Activated CD8-positive, alpha-beta T cell treated with anti-CD3 and anti-CD28 coated beads for 36 hours (primary cell): ENCODE measurements at regions not wholly inside any gene's neighbourhood (a gene's known extent, or its start where the extent isn't known, plus 50 kb on each side); places are given as distances from the start of the nearest gene placed in this dataset.

ENCODE experiments used
- ATAC-seq: fragments of 200-7000 bp; cut with Tn5 transposase; one replicate; pipeline ENCODE4 v1.10.0; 2021; ENCODE audit warnings: mild to moderate bottlenecking, moderate library complexity
- CTCF ChIA-PET: fragments of 350-600 bp; sonication (Branson Sonifier 250); formaldehyde crosslinking; loops from one replicate; lab custom pipeline; 2021; ENCODE audit warnings: antibody characterized with exemption; lab: Charles Lee
- POLR2A ChIA-PET: fragments of 350-600 bp; sonication (Branson Sonifier 250); formaldehyde crosslinking; loops from one replicate; lab custom pipeline; 2021; ENCODE audit warnings: antibody characterized with exemption; lab: Charles Lee
- DNase-seq: peaks from one replicate; pipeline ENCODE4 v3.0.0-alpha.2; 2020
- H3K27ac Mint-ChIP-seq: one replicate; pipeline ENCODE4 v1.8.0; 2021; ENCODE audit warnings: mild to moderate bottlenecking, mixed read lengths
- H3K27me3 Mint-ChIP-seq: one replicate; pipeline ENCODE4 v1.8.0; 2021; ENCODE audit warnings: mixed read lengths
- H3K36me3 Mint-ChIP-seq: one replicate; pipeline ENCODE4 v1.8.0; 2021; ENCODE audit warnings: low read depth, mixed read lengths
- H3K4me1 Mint-ChIP-seq: one replicate; pipeline ENCODE4 v1.8.0; 2021; ENCODE audit warnings: low read depth, mixed read lengths
- H3K4me3 Mint-ChIP-seq: one replicate; pipeline ENCODE4 v1.8.0; 2021; ENCODE audit warnings: mild to moderate bottlenecking, moderate library complexity, mixed read lengths
- H3K9me3 Mint-ChIP-seq: one replicate; pipeline ENCODE4 v1.8.0; 2021; ENCODE audit warnings: mixed read lengths
- intact Hi-C: fragments of 100-400 bp; cut with micrococcal nuclease; formaldehyde crosslinking; loops from one replicate; pipeline ENCODE4 v1.10.0; 2022
- TF ChIP-seq, protein P1 (sequence below): fragments of 200-600 bp; IDR thresholded peaks from one replicate; pipeline ENCODE4 v1.8.0; 2022; ENCODE audit warnings: antibody characterized with exemption, mild to moderate bottlenecking

DNA sequence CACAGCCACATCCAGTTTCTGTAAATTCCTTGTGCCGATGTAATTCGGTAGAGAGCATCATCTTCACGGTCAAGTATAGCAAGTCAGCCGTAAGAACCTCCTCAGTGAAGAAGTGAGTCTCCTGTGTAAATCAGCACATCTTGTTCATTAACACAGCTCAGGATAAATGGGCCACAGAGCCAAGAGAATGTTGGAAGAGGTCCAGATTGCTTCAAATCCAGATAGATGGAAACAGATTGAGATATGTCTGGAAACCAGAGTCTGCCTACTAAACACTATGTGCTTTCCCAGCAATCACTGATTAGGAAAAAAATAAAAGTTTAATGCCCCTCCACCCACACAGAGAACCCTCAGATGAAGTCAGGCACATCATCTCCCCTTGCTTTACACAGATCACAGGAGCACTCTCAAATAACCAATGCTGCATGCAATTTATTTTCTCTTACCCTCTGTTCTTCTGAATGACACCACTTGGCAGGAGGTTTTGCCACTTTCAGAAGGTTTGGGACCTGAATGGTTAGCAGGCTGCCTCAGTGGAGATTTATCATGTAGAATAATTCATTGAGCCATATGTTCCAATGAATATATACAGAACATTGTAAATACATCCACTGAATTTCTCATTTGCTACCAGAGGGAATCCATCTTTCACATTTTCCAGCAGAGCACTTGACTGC is 357.7 kb downstream of the C4orf33 start:
- no peaks in the 10 kb centered on the region for H3K9me3 Mint-ChIP-seq
- H3K4me3 Mint-ChIP-seq, result no peak overlapping the region
- no peaks in the 10 kb centered on the region for H3K36me3 Mint-ChIP-seq
- ChIA-PET CTCF (no interaction called here), POLR2A (interaction anchor here (0.6 kb wide), 1 partner anchor 1182 kb away, joined by 4 read pairs; no protein-coding TSS in a partner anchor)
- TF ChIP-seq, protein P1, sequence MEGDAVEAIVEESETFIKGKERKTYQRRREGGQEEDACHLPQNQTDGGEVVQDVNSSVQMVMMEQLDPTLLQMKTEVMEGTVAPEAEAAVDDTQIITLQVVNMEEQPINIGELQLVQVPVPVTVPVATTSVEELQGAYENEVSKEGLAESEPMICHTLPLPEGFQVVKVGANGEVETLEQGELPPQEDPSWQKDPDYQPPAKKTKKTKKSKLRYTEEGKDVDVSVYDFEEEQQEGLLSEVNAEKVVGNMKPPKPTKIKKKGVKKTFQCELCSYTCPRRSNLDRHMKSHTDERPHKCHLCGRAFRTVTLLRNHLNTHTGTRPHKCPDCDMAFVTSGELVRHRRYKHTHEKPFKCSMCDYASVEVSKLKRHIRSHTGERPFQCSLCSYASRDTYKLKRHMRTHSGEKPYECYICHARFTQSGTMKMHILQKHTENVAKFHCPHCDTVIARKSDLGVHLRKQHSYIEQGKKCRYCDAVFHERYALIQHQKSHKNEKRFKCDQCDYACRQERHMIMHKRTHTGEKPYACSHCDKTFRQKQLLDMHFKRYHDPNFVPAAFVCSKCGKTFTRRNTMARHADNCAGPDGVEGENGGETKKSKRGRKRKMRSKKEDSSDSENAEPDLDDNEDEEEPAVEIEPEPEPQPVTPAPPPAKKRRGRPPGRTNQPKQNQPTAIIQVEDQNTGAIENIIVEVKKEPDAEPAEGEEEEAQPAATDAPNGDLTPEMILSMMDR, result no peak
- no peak for DNase-seq
- ATAC-seq, result no peak
- H3K27ac Mint-ChIP-seq, result no peak overlapping the region
- intact Hi-C loops, result no loop called here
- no peaks in the 10 kb centered on the region for H3K4me1 Mint-ChIP-seq
- H3K27me3 Mint-ChIP-seq, result no peaks in the 10 kb centered on the region

DNA sequence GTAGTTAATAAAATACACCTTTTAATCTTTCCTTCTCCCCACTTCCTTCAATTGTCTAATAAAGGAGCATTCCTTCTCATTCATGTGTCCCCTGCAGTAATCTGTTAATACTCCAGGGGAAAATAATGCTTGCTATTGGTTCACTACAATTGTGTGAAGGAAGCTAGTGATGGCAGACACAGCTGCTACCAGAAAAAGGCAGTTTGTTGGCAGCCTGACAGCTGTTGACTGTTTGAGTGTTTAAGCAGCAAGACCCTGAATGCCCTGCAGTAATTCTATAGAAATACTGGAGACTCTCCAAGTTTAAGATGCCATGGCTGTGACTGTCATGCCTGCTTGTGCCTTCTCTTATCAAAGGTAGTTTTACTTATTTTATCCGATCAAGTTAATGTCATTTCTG is 359.5 kb downstream of the C4orf33 start:
- ATAC-seq (no peak), DNase-seq (no peak)
- H3K4me1 Mint-ChIP-seq, result no peaks in the 10 kb centered on the region
- no peak overlapping the region for H3K4me3 Mint-ChIP-seq
- H3K27ac Mint-ChIP-seq, result no peak overlapping the region
- H3K27me3 Mint-ChIP-seq, result no peaks in the 10 kb centered on the region
- TF ChIP-seq, protein P1, result no peak
- no peaks in the 10 kb centered on the region for H3K9me3 Mint-ChIP-seq
- no peaks in the 10 kb centered on the region for H3K36me3 Mint-ChIP-seq
- intact Hi-C loops, result no loop called here
- POLR2A ChIA-PET, result no interaction called here
- CTCF ChIA-PET, result no interaction called here

DNA sequence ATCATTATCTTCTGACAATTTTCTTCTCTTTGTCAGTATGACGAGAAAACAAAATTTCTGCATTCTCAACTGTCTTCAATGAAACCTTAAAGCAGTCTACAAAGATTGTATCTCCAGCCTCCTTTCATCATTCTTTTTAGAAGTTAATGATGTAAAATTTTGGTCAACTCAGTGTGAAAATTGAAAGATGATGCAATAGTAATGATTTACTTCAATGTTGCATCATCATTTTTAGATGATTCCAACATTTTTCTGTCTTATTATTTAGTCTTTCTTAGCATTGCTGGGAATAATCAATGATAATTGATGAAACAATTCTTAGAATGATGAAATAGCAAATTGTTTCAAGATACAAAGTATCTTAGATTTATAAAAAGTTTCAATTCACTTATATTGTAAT is 372.7 kb downstream of the C4orf33 start:
- CTCF ChIA-PET, result no interaction called here
- DNase-seq (no peak), ATAC-seq (no peak)
- TF ChIP-seq, protein P1, result no peak
- H3K27me3 Mint-ChIP-seq, result no peaks in the 10 kb centered on the region
- no peaks in the 10 kb centered on the region for H3K36me3 Mint-ChIP-seq
- H3K9me3 Mint-ChIP-seq, result peaks cover 2% of the 10 kb centered on the region
- intact Hi-C loops, result no loop called here
- POLR2A ChIA-PET, result no interaction called here
- no peak overlapping the region for H3K27ac Mint-ChIP-seq
- H3K4me1 Mint-ChIP-seq, result no peaks in the 10 kb centered on the region
- H3K4me3 Mint-ChIP-seq, result no peak overlapping the region

DNA sequence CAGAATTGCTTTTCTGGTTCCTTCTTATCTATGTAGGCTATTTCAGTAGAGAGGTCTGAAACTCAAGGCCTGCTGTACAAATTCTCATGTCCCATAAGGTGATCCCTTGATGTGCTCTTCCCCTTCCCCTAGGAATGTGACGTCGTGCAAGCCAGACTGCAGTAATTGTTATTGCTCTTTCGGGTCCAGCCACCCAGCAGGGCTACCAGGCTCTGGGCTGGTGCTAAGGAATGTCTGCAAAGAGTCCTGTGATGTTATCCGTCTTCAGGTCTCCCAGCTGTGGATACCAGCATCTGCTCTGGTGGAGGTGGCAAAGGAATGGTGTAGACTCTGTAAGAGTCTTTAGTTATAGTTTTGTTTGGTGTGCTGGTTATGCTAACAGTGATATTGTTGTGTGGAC is 378.7 kb downstream of the C4orf33 start:
- H3K36me3 Mint-ChIP-seq, result no peaks in the 10 kb centered on the region
- H3K4me1 Mint-ChIP-seq, result no peaks in the 10 kb centered on the region
- intact Hi-C loops, result no loop called here
- CTCF ChIA-PET, result no interaction called here
- POLR2A ChIA-PET, result no interaction called here
- no peak for DNase-seq
- H3K9me3 Mint-ChIP-seq, result peaks cover 6% of the 10 kb centered on the region
- no peak for ATAC-seq
- no peak overlapping the region for H3K27ac Mint-ChIP-seq
- H3K4me3 Mint-ChIP-seq, result no peak overlapping the region
- TF ChIP-seq, protein P1, result no peak
- no peaks in the 10 kb centered on the region for H3K27me3 Mint-ChIP-seq

DNA sequence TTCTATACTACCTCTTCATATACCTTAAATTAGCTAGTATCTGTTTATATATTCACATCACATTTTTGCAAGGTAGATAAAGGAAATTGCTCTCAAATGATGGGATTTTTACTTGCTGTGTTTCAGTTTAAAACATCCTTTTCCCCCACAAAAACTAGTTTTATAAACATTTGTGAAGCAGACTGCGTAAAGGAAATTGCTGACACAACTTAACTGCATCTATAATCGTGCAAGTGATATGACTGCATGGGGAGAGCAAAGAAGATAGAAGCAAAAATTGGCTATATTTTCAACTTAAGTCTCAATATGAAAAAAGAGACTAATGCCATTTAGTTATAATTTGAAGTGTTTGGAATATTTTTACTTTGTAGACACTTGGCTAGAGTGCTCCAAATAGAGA is 385.2 kb downstream of the C4orf33 start:
- H3K27me3 Mint-ChIP-seq, result no peaks in the 10 kb centered on the region
- ChIA-PET POLR2A (no interaction called here), CTCF (no interaction called here)
- TF ChIP-seq, protein P1, result no peak
- intact Hi-C loops, result no loop called here
- no peak overlapping the region for H3K4me3 Mint-ChIP-seq
- DNase-seq (no peak), ATAC-seq (no peak)
- no peak overlapping the region for H3K27ac Mint-ChIP-seq
- H3K4me1 Mint-ChIP-seq, result no peaks in the 10 kb centered on the region
- H3K9me3 Mint-ChIP-seq, result no peaks in the 10 kb centered on the region
- no peaks in the 10 kb centered on the region for H3K36me3 Mint-ChIP-seq
